Duodenal mucosa (tissue), 2 donors: ENCODE measurements at regions not wholly inside any gene's neighbourhood (a gene's known extent, or its start where the extent isn't known, plus 50 kb on each side); places are given as distances from the start of the nearest gene placed in this dataset.
"Not testable (repeated sequence)": the region's sequence is repeated elsewhere in the genome, so short reads cannot be mapped to it uniquely, and the experiment has no call there.

Experiments
- H3K27ac ChIP-seq: one replicate; pipeline ENCODE4 v1.7.0; 2013; ENCODE audit warnings: low read depth, low read length
- H3K27me3 ChIP-seq, 2 donors: one replicate each; pipeline ENCODE4 v1.7.0; 2013; ENCODE audit warnings: low read length in 2 of 2, control low read depth in 1 of 2; ENCODE audit not compliant: insufficient read depth in 2 of 2, control insufficient read depth in 1 of 2
- H3K36me3 ChIP-seq, 2 donors: one replicate each; pipeline ENCODE4 v1.7.0; 2013; ENCODE audit warnings: low read length in 2 of 2, control low read depth in 1 of 2; ENCODE audit not compliant: insufficient read depth in 2 of 2, control insufficient read depth in 1 of 2
- H3K4me1 ChIP-seq, 2 donors: one replicate each; pipeline ENCODE4 v1.7.0; 2013; ENCODE audit warnings: low read length in 2 of 2, control low read depth in 1 of 2; ENCODE audit not compliant: insufficient read depth in 2 of 2, control insufficient read depth in 1 of 2
- H3K4me3 ChIP-seq, 2 donors: one replicate each; pipeline ENCODE4 v1.7.0; 2013; ENCODE audit warnings: low read length in 2 of 2, low read depth in 1 of 2
- H3K9ac ChIP-seq, 2 donors: one replicate each; pipeline ENCODE4 v1.7.0; 2013; ENCODE audit warnings: low read length in 2 of 2, low read depth in 1 of 2
- H3K9me3 ChIP-seq, 2 donors: one replicate each; pipeline ENCODE4 v1.7.0; 2013; ENCODE audit warnings: low read length in 2 of 2, control low read depth in 1 of 2; ENCODE audit not compliant: control insufficient read depth in 1 of 2

DNA sequence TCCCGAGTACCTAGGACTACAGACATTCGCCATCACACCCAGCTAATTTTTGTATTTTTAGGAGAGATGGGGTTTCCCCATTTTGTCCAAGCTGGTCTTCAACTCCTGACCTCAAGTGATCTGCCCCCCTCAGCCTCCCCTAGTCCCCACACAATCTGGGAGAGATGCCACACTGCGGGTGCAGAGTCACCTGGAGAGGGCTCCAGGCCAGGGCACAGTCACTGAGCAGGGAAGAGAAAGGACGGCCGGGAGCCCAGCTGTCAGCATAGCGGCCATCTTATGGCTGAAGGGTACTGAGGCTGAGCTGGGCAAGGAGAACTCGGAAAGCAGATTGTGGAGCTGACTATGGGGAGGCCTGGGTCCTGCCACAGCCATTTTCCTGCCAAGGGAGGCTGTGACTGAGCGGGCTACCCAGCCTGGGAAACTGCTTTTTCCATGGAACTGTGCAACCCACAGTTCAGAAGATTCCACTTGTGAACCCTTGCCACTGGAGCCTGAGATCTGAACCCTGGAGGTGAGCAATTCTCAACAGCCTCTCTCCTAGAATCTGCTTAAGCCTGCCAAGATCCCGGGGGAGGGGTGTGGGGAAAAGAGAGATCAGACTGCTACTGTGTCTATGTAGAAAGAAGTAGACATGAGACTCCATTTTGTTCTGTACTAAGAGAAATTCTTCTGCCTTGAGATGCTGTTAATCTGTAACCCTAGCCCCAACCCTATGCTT lies 109.2 kb downstream of the ZNF486 start:
- no peaks in the 10 kb centered on the region for H3K36me3 ChIP-seq

DNA sequence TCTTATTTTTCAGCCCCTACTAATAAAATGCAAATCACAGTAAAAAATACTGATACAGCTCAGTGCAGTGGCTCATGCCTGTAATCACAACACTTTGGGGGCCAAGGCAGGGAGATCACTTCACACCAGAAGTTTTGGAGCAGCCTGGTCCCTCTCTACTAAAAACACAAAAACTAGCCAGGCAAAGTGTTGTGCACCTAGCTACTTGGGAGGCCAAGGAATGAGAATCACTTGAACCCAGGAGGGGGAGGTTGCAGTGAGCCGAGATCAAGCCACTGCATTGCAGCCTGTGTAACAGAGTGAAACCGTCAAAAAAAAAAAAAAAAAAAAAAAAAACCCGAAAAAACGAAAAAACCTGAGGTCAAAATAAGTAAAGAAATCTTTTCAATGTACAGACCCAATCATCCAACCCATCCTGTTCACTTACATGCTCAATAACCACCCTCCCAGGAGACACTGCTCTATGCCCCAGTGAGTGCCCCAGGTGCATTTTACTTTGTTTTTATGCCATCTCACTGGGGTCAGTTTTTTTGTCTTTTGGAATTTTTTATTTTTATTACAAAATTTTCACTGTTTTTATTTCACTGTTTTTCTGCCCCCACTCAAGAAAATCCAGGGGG lies 107.0 kb downstream of the ZNF486 start:
- H3K9ac ChIP-seq = no peak overlapping the region
- no peaks in the 10 kb centered on the region for H3K27me3 ChIP-seq
- H3K36me3 ChIP-seq = no peaks in the 10 kb centered on the region
- peaks cover 4 to 10% of the 10 kb centered on the region in 2 donors for H3K9me3 ChIP-seq
- H3K4me3 ChIP-seq = no peak overlapping the region
- H3K4me1 ChIP-seq = no peaks in the 10 kb centered on the region
- H3K27ac ChIP-seq = no peak overlapping the region

More for the DNA sequence above, 109.2 kb downstream of the ZNF486 start:
- Histone ChIP-seq H3K4me1 (no peaks in the 10 kb centered on the region), H3K27me3 (no peaks in the 10 kb centered on the region), H3K27ac (no peak overlapping the region), H3K4me3 (no peak overlapping the region), H3K9ac (no peak overlapping the region), H3K9me3 (peaks cover 4 to 10% of the 10 kb centered on the region in 2 donors)

DNA sequence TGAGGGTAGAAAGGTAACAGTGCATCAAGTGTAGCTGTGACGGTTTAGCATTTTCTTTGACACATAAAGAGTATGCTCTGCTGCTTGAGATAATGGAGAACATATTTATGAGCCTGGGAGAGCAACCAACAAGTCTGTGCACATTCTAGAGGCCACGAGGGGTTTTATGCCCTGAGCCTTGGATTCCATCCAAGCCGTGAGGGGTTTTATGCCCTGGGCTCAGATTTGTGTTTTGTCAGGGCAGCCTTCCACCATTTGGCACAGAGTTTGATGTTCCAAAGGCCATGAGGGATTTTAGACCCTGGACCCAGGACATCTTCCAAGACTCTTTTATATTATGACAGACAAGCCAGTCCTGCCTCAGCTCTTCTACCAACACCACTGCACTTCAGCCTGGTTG lies 106.4 kb downstream of the ZNF486 start:
- Histone ChIP-seq H3K4me1 (no peaks in the 10 kb centered on the region), H3K27me3 (no peaks in the 10 kb centered on the region), H3K36me3 (no peaks in the 10 kb centered on the region), H3K27ac (no peak overlapping the region), H3K4me3 (no peak overlapping the region), H3K9ac (no peak overlapping the region), H3K9me3 (peaks cover 2 to 10% of the 10 kb centered on the region in 2 donors)

DNA sequence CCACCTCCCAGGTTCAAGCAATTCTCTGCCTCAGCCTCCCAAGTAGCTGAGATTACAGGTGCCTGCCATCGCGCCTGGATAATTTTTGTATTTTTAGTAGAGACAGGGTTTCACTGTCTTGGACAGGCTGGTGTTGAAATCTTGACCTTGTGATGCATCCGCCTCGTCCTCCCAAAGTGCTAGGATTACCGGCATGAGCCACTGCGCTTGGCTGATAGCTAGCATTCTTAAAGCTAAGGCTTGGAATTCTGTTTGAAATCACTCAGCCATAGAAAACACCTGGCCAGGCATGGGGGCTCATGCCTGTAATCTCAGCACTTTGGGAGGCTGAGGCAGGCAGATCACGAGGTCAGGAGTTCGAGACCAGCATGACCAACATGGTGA lies 105.6 kb downstream of the ZNF486 start:
- not testable (repeated sequence) for H3K4me1 ChIP-seq, H3K9ac ChIP-seq
- peaks cover 0 to 10% of the 10 kb centered on the region in 2 donors for H3K9me3 ChIP-seq

DNA sequence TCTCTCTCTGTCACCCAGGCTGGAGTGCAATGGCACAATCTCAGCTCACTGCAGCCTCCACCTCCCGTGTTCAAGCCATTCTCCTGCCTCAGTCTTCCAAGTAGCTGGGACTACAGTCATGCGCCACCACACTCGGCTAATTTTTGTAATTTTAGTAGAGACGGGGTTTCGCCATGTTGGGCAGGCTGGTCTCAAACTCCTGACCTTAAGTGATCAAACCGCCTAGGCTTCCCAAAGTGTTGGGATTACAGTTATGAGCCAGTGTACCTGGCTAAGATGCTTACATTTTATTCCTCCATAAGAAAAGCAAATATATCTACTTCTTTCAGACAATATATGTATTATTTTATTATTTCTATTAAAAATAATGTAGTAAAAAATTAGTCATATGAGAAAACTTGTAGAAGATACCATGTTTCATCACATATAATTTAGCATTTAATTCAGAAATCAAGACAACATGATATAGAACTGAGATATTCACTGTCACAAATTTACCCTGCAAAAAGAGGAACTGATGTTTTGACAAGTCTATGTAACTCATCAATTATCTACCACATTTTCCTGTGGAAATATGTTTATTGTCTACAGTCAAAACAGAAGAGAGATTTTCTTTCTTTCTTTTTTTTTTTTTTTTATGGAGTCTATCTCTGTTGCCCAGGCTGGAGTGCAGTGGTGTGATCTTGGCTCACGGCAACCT lies 105.1 kb downstream of the ZNF486 start:
- H3K36me3 ChIP-seq, H3K4me1 ChIP-seq, H3K4me3 ChIP-seq, H3K27me3 ChIP-seq, H3K9ac ChIP-seq, H3K27ac ChIP-seq: not testable (repeated sequence)
- peaks cover 0 to 10% of the 10 kb centered on the region in 2 donors for H3K9me3 ChIP-seq

More for the DNA sequence above, 105.6 kb downstream of the ZNF486 start:
- H3K27ac ChIP-seq, H3K27me3 ChIP-seq, H3K4me3 ChIP-seq, H3K36me3 ChIP-seq: not testable (repeated sequence)

DNA sequence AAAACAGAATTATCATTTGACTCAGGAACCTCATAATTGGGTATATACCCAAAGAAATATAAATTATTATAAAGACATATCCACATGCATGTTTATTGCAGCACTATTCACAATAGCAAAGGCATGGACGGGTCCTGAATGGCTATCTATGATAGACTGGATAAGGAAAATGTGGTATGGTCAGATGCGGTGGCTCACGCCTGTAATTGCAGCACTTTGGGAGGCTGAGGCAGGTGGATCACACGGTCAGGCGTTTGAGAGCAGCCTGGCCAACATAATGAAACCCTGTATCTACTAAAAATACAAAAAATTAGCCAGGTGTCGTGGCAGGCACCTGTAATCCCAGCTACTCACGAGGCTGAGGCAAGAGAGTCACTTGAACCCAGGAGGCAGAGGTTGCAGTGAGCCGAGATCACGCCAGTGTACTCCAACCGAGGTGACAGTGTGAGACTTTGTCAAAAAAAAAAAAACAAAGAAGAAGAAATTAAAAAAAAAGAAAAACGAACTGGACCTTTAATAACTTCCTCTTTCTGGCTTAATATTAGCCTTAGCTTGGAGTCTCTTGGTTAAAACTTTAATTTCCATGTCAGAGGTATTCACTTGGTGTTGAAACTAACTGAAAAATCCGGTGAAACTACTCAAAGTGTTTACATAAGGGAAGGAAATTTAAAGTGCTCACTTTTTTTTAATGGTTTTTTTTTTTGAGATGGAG lies 104.4 kb downstream of the ZNF486 start:
- Histone ChIP-seq H3K27ac (no peak overlapping the region), H3K4me1 (no peaks in the 10 kb centered on the region), H3K36me3 (no peaks in the 10 kb centered on the region)

DNA sequence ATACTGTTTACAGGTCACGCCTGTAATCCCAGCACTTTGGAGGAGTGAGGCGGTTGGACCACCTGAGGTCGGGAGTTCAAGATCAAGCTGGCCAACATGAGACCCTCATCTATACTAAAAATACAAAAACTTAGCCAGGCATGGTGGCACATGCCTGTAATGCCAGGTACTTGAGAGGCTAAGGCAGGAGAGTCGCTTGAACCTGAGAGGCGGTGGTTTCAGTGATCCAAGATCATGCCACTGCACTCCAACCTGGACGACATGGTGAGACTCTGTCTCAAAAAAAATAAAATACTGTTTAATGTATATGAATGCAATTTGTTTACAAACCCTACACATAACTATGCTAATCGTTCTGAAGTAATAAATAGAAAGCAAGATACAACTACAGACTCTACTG lies 102.4 kb downstream of the ZNF486 start:
- Histone ChIP-seq H3K27me3 (no peaks in the 10 kb centered on the region), H3K4me1 (no peaks in the 10 kb centered on the region), H3K9ac (no peak overlapping the region), H3K36me3 (no peaks in the 10 kb centered on the region), H3K27ac (no peak overlapping the region), H3K9me3 (peaks cover 0 to 1% of the 10 kb centered on the region in 2 donors), H3K4me3 (no peak overlapping the region)

More for the DNA sequence above, 104.4 kb downstream of the ZNF486 start:
- H3K27me3 ChIP-seq = no peaks in the 10 kb centered on the region
- peaks cover 0 to 8% of the 10 kb centered on the region in 2 donors for H3K9me3 ChIP-seq
- no peak overlapping the region for H3K9ac ChIP-seq
- H3K4me3 ChIP-seq = no peak overlapping the region

DNA sequence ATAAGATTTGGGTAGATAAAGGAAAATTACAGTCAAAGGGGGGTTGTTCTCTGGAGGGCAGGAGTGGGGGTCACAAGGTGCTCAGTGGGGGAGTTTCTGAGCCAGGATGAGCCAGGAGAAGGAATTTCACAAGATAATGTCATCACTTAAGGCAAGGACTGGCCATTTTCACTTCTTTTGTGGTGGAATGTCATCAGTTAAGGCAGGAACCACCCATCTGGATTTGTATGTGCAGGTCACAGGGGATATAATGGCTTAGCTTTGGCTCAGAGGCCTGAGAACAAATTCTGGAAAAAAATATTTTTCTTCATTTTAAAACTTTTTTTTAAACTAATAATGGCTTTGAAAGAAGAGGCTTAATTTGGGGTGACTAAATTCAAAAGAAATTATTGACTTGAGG lies 94.5 kb downstream of the ZNF486 start:
- H3K27ac ChIP-seq, H3K36me3 ChIP-seq, H3K4me1 ChIP-seq: not testable (repeated sequence)

DNA sequence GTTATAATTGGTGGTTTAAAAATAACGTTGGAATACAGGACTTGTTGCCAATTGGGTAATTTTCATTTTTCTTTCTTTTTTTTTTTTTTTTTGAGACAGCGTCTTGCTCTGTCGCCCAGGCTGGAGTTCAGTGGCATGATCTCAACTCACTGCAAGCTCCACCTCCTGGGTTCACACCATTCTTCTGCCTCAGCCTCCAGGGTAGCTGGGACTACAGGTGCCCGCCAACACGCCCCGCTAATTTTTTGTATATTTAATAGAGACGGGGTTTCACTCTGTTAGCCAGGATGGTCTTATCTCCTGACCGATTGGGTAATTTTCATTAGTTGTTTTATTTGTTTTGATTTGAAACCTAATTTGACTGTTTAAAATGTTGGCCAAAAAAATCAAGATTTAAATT lies 93.7 kb downstream of the ZNF486 start:
- H3K4me3 ChIP-seq, H3K9ac ChIP-seq, H3K27ac ChIP-seq, H3K9me3 ChIP-seq, H3K4me1 ChIP-seq, H3K36me3 ChIP-seq, H3K27me3 ChIP-seq: not testable (repeated sequence)

More for the DNA sequence above, 94.5 kb downstream of the ZNF486 start:
- not testable (repeated sequence) for H3K27me3 ChIP-seq, H3K4me3 ChIP-seq, H3K9ac ChIP-seq, H3K9me3 ChIP-seq

DNA sequence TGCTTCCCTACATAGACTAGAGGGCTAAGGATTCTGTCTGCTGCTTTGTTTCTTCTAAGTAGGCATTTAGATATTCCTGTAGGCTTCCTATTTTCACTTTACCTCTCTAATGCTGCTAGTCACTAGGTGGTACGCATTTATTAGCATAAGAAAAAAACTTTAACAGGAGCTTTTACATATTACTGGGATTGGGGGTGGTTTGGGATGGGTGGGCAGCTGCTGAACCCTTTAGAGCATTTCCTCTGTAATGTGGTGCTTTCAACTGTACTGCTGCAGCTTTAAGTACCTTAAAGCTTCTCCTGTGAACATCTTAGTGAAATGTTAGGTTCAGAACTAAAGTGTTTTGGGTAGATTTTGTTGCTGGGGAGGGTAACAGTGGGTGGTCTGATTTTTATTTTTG lies 92.6 kb downstream of the ZNF486 start:
- Histone ChIP-seq H3K9ac (no peak overlapping the region), H3K27me3 (no peaks in the 10 kb centered on the region), H3K36me3 (no peaks in the 10 kb centered on the region), H3K27ac (no peak overlapping the region), H3K9me3 (peaks cover 2 to 9% of the 10 kb centered on the region in 2 donors), H3K4me3 (no peak overlapping the region), H3K4me1 (no peaks in the 10 kb centered on the region)
